ENCODE measurements at regions not wholly inside any gene's neighbourhood (a gene's known extent, or its start where the extent isn't known, plus 50 kb on each side); places are given as distances from the start of the nearest gene placed in this dataset.
"Not testable (repeated sequence)": the region's sequence is repeated elsewhere in the genome, so short reads cannot be mapped to it uniquely, and the experiment has no call there.

DNA sequence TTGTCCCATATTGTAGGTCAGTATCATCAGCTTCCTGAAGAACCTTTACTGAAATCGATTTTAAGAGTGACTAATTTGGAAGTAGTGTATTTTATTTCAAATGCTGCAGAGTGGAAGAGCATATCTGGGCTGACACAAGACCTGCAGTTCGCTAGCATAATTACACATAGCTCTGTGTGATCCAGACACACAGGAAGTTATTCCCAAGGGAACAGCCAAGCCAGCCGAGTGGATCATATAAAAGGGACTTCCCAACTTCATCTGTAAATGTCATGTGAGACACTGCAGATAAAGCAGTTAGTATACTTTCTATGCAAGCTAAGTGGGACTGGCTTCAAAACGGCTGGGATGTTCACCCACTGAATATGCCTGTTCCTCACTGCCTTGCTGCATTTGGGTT, 760.4 kb downstream of the SLITRK1 start:
- BruUV-seq (replicated peaks): no TSS peak
- H2AFZ ChIP-seq (ENCODE audit: low read length): no peak overlapping the region
- no peaks in the 10 kb centered on the region for H4K20me1 ChIP-seq (ENCODE audit: insufficient read depth, low read length)
- no peak overlapping the region for H3K4me2 ChIP-seq (ENCODE audit: low read length)
- H3K4me3 ChIP-seq (ENCODE audit: low read depth, low read length, poor library complexity, severe bottlenecking): no peak overlapping the region
- ChIA-PET CTCF (ENCODE audit: unreplicated experiment) (no interaction called here), POLR2A (no interaction called here)
- H3K4me1 ChIP-seq (ENCODE audit: insufficient read depth, low read length, poor library complexity, severe bottlenecking): no peaks in the 10 kb centered on the region
- H3K9me2 ChIP-seq (ENCODE audit: insufficient read depth, low read length): no peaks in the 10 kb centered on the region
- H3K79me2 ChIP-seq (ENCODE audit: insufficient read depth, low read depth, low read length): no peaks in the 10 kb centered on the region
- TF ChIP-seq EZH2phosphoT487 (IDR thresholded peaks at IDR 0.05; ENCODE audit: borderline replicate concordance, low read depth, low read length): no peak
- no peak for TF ChIP-seq CTCF (conservative IDR thresholded peaks at IDR 0.05; ENCODE audit: low read length)
- no peak overlapping the region for H3K27ac ChIP-seq (ENCODE audit: low read depth, low read length, poor library complexity, severe bottlenecking)
- DNase-seq (ENCODE audit: low spot score): no peak
- H3K36me3 ChIP-seq (ENCODE audit: insufficient read depth, low read length): no peaks in the 10 kb centered on the region
- no peaks in the 10 kb centered on the region; the same call in 1 of the 2 replicates for H3K9me3 ChIP-seq (ENCODE audit: low read length)
- intact Hi-C loops (cut with micrococcal nuclease; ENCODE audit: unreplicated experiment): no loop called here

DNA sequence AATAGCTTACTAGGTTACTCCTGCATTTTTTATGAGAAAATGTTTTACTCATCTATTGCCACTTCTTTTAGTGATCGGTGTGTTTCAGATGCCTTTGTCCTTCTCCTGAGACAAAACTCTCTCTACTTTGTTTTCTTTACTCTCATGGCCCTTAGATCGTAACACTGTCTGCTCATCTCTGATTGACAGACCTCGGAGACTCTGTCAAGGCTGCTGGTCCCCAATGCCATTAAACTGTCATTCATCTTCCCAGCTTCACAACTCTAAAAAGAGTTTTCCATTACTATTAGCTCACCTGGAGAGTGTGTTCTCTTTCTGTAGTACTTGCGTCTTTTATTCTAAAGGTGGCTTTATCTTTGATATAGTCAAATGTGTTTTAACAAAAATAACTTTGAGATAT, 765.2 kb downstream of the SLITRK1 start:
- H3K27ac ChIP-seq (ENCODE audit: low read depth, low read length, poor library complexity, severe bottlenecking): no peak overlapping the region
- H3K4me1 ChIP-seq (ENCODE audit: insufficient read depth, low read length, poor library complexity, severe bottlenecking): no peaks in the 10 kb centered on the region
- DNase-seq (ENCODE audit: low spot score): no peak
- no peaks in the 10 kb centered on the region for H3K9me2 ChIP-seq (ENCODE audit: insufficient read depth, low read length)
- H4K20me1 ChIP-seq (ENCODE audit: insufficient read depth, low read length): no peaks in the 10 kb centered on the region
- TF ChIP-seq EZH2phosphoT487 (IDR thresholded peaks at IDR 0.05; ENCODE audit: borderline replicate concordance, low read depth, low read length) (no peak), CTCF (conservative IDR thresholded peaks at IDR 0.05; ENCODE audit: low read length) (no peak)
- H3K9me3 ChIP-seq (ENCODE audit: low read length): no peaks in the 10 kb centered on the region
- H2AFZ ChIP-seq (ENCODE audit: low read length): no peak overlapping the region
- H3K4me2 ChIP-seq (ENCODE audit: low read length): no peak overlapping the region
- POLR2A ChIA-PET: no interaction called here
- no peaks in the 10 kb centered on the region for H3K79me2 ChIP-seq (ENCODE audit: insufficient read depth, low read depth, low read length)
- no TSS peak for BruUV-seq (replicated peaks)
- no peak overlapping the region for H3K4me3 ChIP-seq (ENCODE audit: low read depth, low read length, poor library complexity, severe bottlenecking)
- intact Hi-C loops (cut with micrococcal nuclease; ENCODE audit: unreplicated experiment): no loop called here
- no peaks in the 10 kb centered on the region for H3K36me3 ChIP-seq (ENCODE audit: insufficient read depth, low read length)
- CTCF ChIA-PET (ENCODE audit: unreplicated experiment): no interaction called here

GRCh38 chr13:83101574-83102247, 780.6 kb downstream of the SLITRK1 start:
- H3K36me3 ChIP-seq (ENCODE audit: insufficient read depth, low read length); DNase-seq (ENCODE audit: low spot score); H3K9me3 ChIP-seq (ENCODE audit: low read length); BruUV-seq (replicated peaks); CTCF ChIA-PET (ENCODE audit: unreplicated experiment); H3K9me2 ChIP-seq (ENCODE audit: insufficient read depth, low read length); H3K4me1 ChIP-seq (ENCODE audit: insufficient read depth, low read length, poor library complexity, severe bottlenecking); POLR2A ChIA-PET; H3K27ac ChIP-seq (ENCODE audit: low read depth, low read length, poor library complexity, severe bottlenecking); H2AFZ ChIP-seq (ENCODE audit: low read length); H3K4me2 ChIP-seq (ENCODE audit: low read length); H4K20me1 ChIP-seq (ENCODE audit: insufficient read depth, low read length); H3K79me2 ChIP-seq (ENCODE audit: insufficient read depth, low read depth, low read length); intact Hi-C loops (cut with micrococcal nuclease; ENCODE audit: unreplicated experiment); H3K4me3 ChIP-seq (ENCODE audit: low read depth, low read length, poor library complexity, severe bottlenecking): not testable (repeated sequence)
